B cell (primary cell): ENCODE measurements at regions not wholly inside any gene's neighbourhood (a gene's known extent, or its start where the extent isn't known, plus 50 kb on each side); places are given as distances from the start of the nearest gene placed in this dataset.
A peak's percentile ranks its signal among the peaks of the same experiment; 100 is the strongest.

Experiments used
- ATAC-seq: fragments of 200-7000 bp; cut with Tn5 transposase; one replicate; pipeline ENCODE4 v1.10.0; 2021; ENCODE audit warnings: low read depth, mild to moderate bottlenecking, moderate number of reproducible peaks, moderate library complexity
- CTCF ChIA-PET: fragments of 350-600 bp; sonication (Branson Sonifier 250); formaldehyde crosslinking; loops from one replicate; lab custom pipeline; 2021; ENCODE audit warnings: antibody characterized with exemption, inconsistent platforms; lab: Charles Lee
- POLR2A ChIA-PET: fragments of 350-600 bp; sonication (Branson Sonifier 250); formaldehyde crosslinking; loops from one replicate; lab custom pipeline; 2021; ENCODE audit warnings: antibody characterized with exemption; lab: Charles Lee
- DNase-seq: peaks from one replicate; pipeline ENCODE4 v3.0.0; 2013
- H2AFZ ChIP-seq: 2 replicates; pipeline ENCODE4 v1.6.1; 2012; ENCODE audit warnings: mild to moderate bottlenecking, low read depth, low read length; ENCODE audit not compliant: insufficient read depth, poor library complexity, severe bottlenecking
- H3K27ac ChIP-seq, 2 donors: 1 replicate in 1 of 2; 2 replicates in 1 of 2; pipeline ENCODE4 v1.5.1; 2012 to 2013; ENCODE audit warnings: low read length in 2 of 2, mild to moderate bottlenecking in 2 of 2, moderate library complexity in 1 of 2
- H3K27me3 ChIP-seq, 4 experiments: fragments of 200-600 bp in 1 of 4; sonication (generic) in 1 of 4; replicated peaks in 1 of 4; 1 replicate in 2 of 4; 2 replicates in 2 of 4; pipeline versions ENCODE4 v1.6.1 to v1.7.0; 2013 to 2016; ENCODE audit warnings: low read length in 3 of 4, mild to moderate bottlenecking in 2 of 4, mixed read lengths in 1 of 4, moderate library complexity in 1 of 4; ENCODE audit not compliant: insufficient read depth in 4 of 4, control insufficient read depth in 3 of 4; ENCODE audit errors: control extremely low read depth in 1 of 4
- H3K36me3 ChIP-seq, 2 experiments: replicated peaks in 1 of 2; 1 replicate in 1 of 2; 2 replicates in 1 of 2; pipeline versions ENCODE4 v1.6.1 to v1.7.1; 2013; ENCODE audit warnings: low read length in 1 of 2; ENCODE audit not compliant: insufficient read depth in 2 of 2, control insufficient read depth in 1 of 2; ENCODE audit errors: control extremely low read depth in 1 of 2, extremely low read depth in 1 of 2
- H3K4me1 ChIP-seq, 2 donors: fragments of 200-600 bp in 1 of 2; sonication (generic) in 1 of 2; 1 replicate in 1 of 2; 2 replicates in 1 of 2; pipeline versions ENCODE4 v1.5.1 to v1.6.1; 2013 to 2017; ENCODE audit warnings: low read length in 2 of 2; ENCODE audit not compliant: control insufficient read depth in 2 of 2, insufficient read depth in 2 of 2
- H3K4me2 ChIP-seq: replicated peaks from 2 replicates; pipeline ENCODE3; 2012; ENCODE audit warnings: mild to moderate bottlenecking, low read depth, low read length; ENCODE audit not compliant: poor library complexity, severe bottlenecking
- H3K4me3 ChIP-seq, 5 experiments: fragments of 200-600 bp in 1 of 5; sonication (generic) in 1 of 5; 1 replicate in 3 of 5; 2 replicates in 2 of 5; pipeline versions ENCODE4 v1.5.1 to v1.7.0; 2011 to 2016; ENCODE audit warnings: low read length in 4 of 5, mild to moderate bottlenecking in 4 of 5, low read depth in 2 of 5, control low read depth in 1 of 5, moderate library complexity in 1 of 5; ENCODE audit not compliant: insufficient read depth in 1 of 5; ENCODE audit errors: control extremely low read depth in 1 of 5, extremely low read depth in 1 of 5
- H3K79me2 ChIP-seq: fragments of 200-600 bp; sonication (generic); one replicate; pipeline ENCODE4 v1.6.0; 2016; ENCODE audit warnings: low read length; ENCODE audit not compliant: control insufficient read depth, insufficient read depth
- H3K9ac ChIP-seq: fragments of 200-600 bp; sonication (generic); 2 replicates; pipeline ENCODE4 v1.6.1; 2017; ENCODE audit warnings: mild to moderate bottlenecking, low read length, moderate library complexity
- H3K9me3 ChIP-seq, 3 donors: one replicate each; pipeline versions ENCODE4 v1.6.1 to v1.7.1; 2013; ENCODE audit warnings: low read length in 2 of 3; ENCODE audit not compliant: control insufficient read depth in 2 of 3, insufficient read depth in 1 of 3; ENCODE audit errors: control extremely low read depth in 1 of 3
- H4K20me1 ChIP-seq: 2 replicates; pipeline ENCODE4 v1.6.0; 2012; ENCODE audit warnings: mild to moderate bottlenecking, low read length; ENCODE audit not compliant: insufficient read depth, control insufficient read depth, poor library complexity, severe bottlenecking
- H3K27ac Mint-ChIP-seq: one replicate; pipeline ENCODE4 v1.8.0; 2021; ENCODE audit warnings: mixed read lengths
- H3K27me3 Mint-ChIP-seq: one replicate; pipeline ENCODE4 v1.8.0; 2021; ENCODE audit warnings: mixed read lengths
- H3K4me1 Mint-ChIP-seq: one replicate; pipeline ENCODE4 v1.8.0; 2021; ENCODE audit warnings: mixed read lengths
- H3K4me3 Mint-ChIP-seq: one replicate; pipeline ENCODE4 v1.8.0; 2021; ENCODE audit warnings: mixed read lengths
- H3K9me3 Mint-ChIP-seq: one replicate; pipeline ENCODE4 v1.8.0; 2022; ENCODE audit warnings: mixed read lengths; ENCODE audit not compliant: insufficient read depth
- CTCF ChIP-seq: fragments of 200-600 bp; IDR thresholded peaks from one replicate; pipeline ENCODE4 v1.8.0; 2022; ENCODE audit warnings: antibody characterized with exemption, mild to moderate bottlenecking
- EZH2 ChIP-seq: IDR thresholded peaks from 2 replicates; pipeline ENCODE4 v1.6.1; 2012; ENCODE audit warnings: borderline replicate concordance, low read depth, mild to moderate bottlenecking, moderate library complexity, low read length; ENCODE audit not compliant: insufficient read depth, poor library complexity, severe bottlenecking
- WGBS: methylation state at CpG from one replicate; pipeline ENCODE4 v1.1.5; 2013; ENCODE audit warnings: missing lambda C conversion rate; ENCODE audit not compliant: insufficient coverage; 5-methylcytosine and 5-hydroxymethylcytosine counted together
- intact Hi-C: fragments of 100-400 bp; cut with micrococcal nuclease; formaldehyde crosslinking; loops from one replicate; pipeline ENCODE4 v1.10.0; 2022

DNA sequence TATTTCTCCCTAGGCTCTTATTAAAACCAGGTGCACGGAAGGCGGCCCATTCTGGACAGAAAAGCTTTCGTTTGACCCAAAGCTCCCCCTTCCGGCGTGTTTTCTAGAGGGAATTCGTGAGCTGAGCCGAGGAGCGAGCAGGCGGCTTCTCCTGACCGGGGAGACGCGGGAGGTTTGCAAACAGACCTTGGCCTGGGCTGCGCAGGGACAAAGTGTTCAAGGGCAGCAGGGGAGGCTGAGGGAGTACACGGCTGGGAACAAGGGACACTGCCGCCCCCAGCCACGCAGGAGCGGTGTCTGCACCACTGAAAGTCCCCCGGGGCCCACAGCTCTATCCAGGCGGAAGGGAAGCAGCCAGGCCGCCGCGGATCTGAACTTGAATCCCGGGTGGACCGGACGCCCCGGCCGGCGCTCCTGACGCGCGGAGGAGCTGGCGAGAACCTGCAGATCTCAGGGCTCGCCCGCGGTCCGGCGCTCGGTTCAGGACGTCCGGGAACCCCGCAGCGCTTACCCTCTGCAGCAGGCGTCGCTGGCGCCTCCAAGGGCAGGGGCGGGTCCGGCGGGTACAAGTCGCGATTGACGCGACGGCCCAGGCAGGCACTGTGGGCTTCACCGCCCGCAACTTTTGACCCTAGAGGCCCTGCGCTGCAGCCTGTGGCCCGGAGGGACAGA lies 101.9 kb downstream of the WT1 start:
- Mint-ChIP-seq H3K27me3 (peaks cover 52% of the 10 kb centered on the region), H3K4me1 (peaks cover 7% of the 10 kb centered on the region), H3K4me3 (peak overlapping the region; percentile 75), H3K9me3 (no peaks in the 10 kb centered on the region), H3K27ac (no peak overlapping the region)
- H3K36me3 ChIP-seq = no peaks in the 10 kb centered on the region
- peak overlapping the region; percentile 72 for H3K4me2 ChIP-seq
- H3K4me1 ChIP-seq = peaks cover 0 to 11% of the 10 kb centered on the region in 2 donors
- no peak for ATAC-seq
- H3K9ac ChIP-seq = peak overlapping the region; percentile 26
- H3K79me2 ChIP-seq = no peaks in the 10 kb centered on the region
- ChIA-PET CTCF (interaction anchor here (0.6 to 1.0 kb wide), 4 partner anchors 26 to 459 kb away, joined by 4 to 5 read pairs (median 4); no protein-coding TSS in a partner anchor), POLR2A (no interaction called here)
- WGBS = 7% methylated on average over 57 of the region's 57 CpGs
- H4K20me1 ChIP-seq = no peaks in the 10 kb centered on the region
- H3K9me3 ChIP-seq = peaks cover 0 to 9% (median 0%) of the 10 kb centered on the region in 3 donors
- peak overlapping the region in 4 of 5 experiments; percentile 23 to 39 (median 33) for H3K4me3 ChIP-seq
- peak overlapping the region; percentile 64 for H2AFZ ChIP-seq
- intact Hi-C loops = no loop called here
- no peak for TF ChIP-seq EZH2
- TF ChIP-seq CTCF = no peak
- peaks cover 0 to 30% (median 7%) of the 10 kb centered on the region in 4 experiments for H3K27me3 ChIP-seq
- no peak for DNase-seq
- H3K27ac ChIP-seq = no peak overlapping the region

GRCh38 chr11:32334822-32335221 lies 100.5 kb downstream of the WT1 start:
- intact Hi-C loops = no loop called here
- H3K4me3 ChIP-seq = no peak overlapping the region
- TF ChIP-seq EZH2 (no peak), CTCF (no peak)
- POLR2A ChIA-PET = no interaction called here
- H3K9ac ChIP-seq = no peak overlapping the region
- Mint-ChIP-seq H3K4me1 (peaks cover 7% of the 10 kb centered on the region), H3K27ac (no peak overlapping the region), H3K9me3 (no peaks in the 10 kb centered on the region), H3K27me3 (peaks cover 49% of the 10 kb centered on the region), H3K4me3 (peak overlapping the region; percentile 7)
- peaks cover 0 to 30% (median 7%) of the 10 kb centered on the region in 4 experiments for H3K27me3 ChIP-seq
- no peaks in the 10 kb centered on the region for H3K36me3 ChIP-seq
- H3K4me2 ChIP-seq = no peak overlapping the region
- ATAC-seq (no peak), DNase-seq (no peak)
- no peak overlapping the region for H2AFZ ChIP-seq
- WGBS = 93% methylated on average over 7 of the region's 8 CpGs
- H3K79me2 ChIP-seq = no peaks in the 10 kb centered on the region
- CTCF ChIA-PET = no interaction called here
- H4K20me1 ChIP-seq = no peaks in the 10 kb centered on the region
- peaks cover 0 to 9% (median 0%) of the 10 kb centered on the region in 3 donors for H3K9me3 ChIP-seq
- H3K4me1 ChIP-seq = peaks cover 0 to 11% of the 10 kb centered on the region in 2 donors
- no peak overlapping the region for H3K27ac ChIP-seq
